ENCODE measurements at regions not wholly inside any gene's neighbourhood (a gene's known extent, or its start where the extent isn't known, plus 50 kb on each side); places are given as distances from the start of the nearest gene placed in this dataset.

- TF ChIP-seq GATA3 (IDR thresholded peaks at IDR 0.05; ENCODE audit: low read depth, low read length) (no peak), GATA2 (IDR thresholded peaks at IDR 0.05; ENCODE audit: low read depth, low read length) (no peak)
These were observed 143.6 kb upstream of the KLF6 start for GRCh38 chr10:3928569-3928968.

Data from SH-SY5Y (cell line).